RWPE2 (cell line): ENCODE measurements at regions not wholly inside any gene's neighbourhood (a gene's known extent, or its start where the extent isn't known, plus 50 kb on each side); places are given as distances from the start of the nearest gene placed in this dataset.

Experiments
- ATAC-seq: fragments of 200-7000 bp; cut with Tn5 transposase; 3 replicates; pipeline ENCODE4 v1.9.1; 2021; ENCODE audit warnings: low read depth
- DNase-seq: peaks from one replicate; pipeline ENCODE4 v3.0.0-alpha.2; 2020; ENCODE audit warnings: low spot score
- H3K27ac ChIP-seq: fragments of 450-650 bp; 2 replicates; pipeline ENCODE4 v1.5.1; 2017; ENCODE audit warnings: mild to moderate bottlenecking; ENCODE audit not compliant: poor library complexity, severe bottlenecking
- H3K27me3 ChIP-seq: fragments of 250-450 bp; sonication (Bioruptor Pico); 2 replicates; pipeline ENCODE4 v1.5.1; 2021; ENCODE audit warnings: mild to moderate bottlenecking, moderate library complexity; ENCODE audit not compliant: insufficient read depth, poor library complexity, severe bottlenecking
- H3K36me3 ChIP-seq: fragments of 250-450 bp; sonication (Bioruptor Pico); 2 replicates; pipeline ENCODE4 v1.5.1; 2020; ENCODE audit warnings: low read depth, mild to moderate bottlenecking, moderate library complexity
- H3K4me1 ChIP-seq: fragments of 250-450 bp; sonication (Bioruptor Pico); 2 replicates; pipeline ENCODE4 v1.5.1; 2021; ENCODE audit warnings: mild to moderate bottlenecking, moderate library complexity; ENCODE audit not compliant: insufficient read depth, poor library complexity, severe bottlenecking
- H3K4me3 ChIP-seq: fragments of 250-450 bp; sonication (Bioruptor Pico); 2 replicates; pipeline ENCODE4 v1.5.1; 2021; ENCODE audit warnings: mild to moderate bottlenecking, moderate library complexity; ENCODE audit not compliant: severe bottlenecking
- H3K9me3 ChIP-seq: fragments of 250-450 bp; sonication (Bioruptor Pico); 2 replicates; pipeline ENCODE4 v1.5.1; 2021; ENCODE audit warnings: mild to moderate bottlenecking, moderate library complexity; ENCODE audit not compliant: severe bottlenecking
- TF ChIP-seq, protein P1 (sequence below): fragments of 450-650 bp; IDR thresholded peaks from one replicate; pipeline ENCODE4 v1.5.1; 2017; ENCODE audit warnings: mild to moderate bottlenecking, moderate library complexity; ENCODE audit not compliant: poor library complexity, severe bottlenecking

DNA sequence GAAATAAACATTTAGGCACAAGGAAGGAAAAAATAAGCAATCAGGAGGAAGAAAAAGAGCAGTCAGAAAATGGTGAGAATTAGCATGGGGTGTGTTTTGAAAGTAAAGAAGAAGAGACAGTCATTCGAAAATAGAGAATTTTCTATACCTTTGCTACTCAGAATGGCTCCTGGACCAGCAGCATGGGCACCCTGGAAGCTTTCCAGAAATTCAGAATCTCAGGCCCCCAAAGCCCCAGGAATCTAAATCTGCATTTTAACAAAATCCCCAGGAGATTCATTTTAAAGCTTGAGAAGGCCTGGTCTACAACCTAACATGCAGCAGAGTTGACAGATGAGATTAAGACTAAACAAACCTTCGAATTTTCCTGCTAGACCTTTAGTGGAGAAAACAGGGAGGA, 131.2 kb upstream of the HDAC9 start:
- Histone ChIP-seq H3K4me1 (no peaks in the 10 kb centered on the region), H3K4me3 (no peak overlapping the region), H3K36me3 (no peaks in the 10 kb centered on the region), H3K27me3 (no peaks in the 10 kb centered on the region), H3K9me3 (no peaks in the 10 kb centered on the region), H3K27ac (no peak overlapping the region)
- TF ChIP-seq, protein P1, sequence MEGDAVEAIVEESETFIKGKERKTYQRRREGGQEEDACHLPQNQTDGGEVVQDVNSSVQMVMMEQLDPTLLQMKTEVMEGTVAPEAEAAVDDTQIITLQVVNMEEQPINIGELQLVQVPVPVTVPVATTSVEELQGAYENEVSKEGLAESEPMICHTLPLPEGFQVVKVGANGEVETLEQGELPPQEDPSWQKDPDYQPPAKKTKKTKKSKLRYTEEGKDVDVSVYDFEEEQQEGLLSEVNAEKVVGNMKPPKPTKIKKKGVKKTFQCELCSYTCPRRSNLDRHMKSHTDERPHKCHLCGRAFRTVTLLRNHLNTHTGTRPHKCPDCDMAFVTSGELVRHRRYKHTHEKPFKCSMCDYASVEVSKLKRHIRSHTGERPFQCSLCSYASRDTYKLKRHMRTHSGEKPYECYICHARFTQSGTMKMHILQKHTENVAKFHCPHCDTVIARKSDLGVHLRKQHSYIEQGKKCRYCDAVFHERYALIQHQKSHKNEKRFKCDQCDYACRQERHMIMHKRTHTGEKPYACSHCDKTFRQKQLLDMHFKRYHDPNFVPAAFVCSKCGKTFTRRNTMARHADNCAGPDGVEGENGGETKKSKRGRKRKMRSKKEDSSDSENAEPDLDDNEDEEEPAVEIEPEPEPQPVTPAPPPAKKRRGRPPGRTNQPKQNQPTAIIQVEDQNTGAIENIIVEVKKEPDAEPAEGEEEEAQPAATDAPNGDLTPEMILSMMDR = no peak
- DNase-seq (no peak), ATAC-seq (no peak)

DNA sequence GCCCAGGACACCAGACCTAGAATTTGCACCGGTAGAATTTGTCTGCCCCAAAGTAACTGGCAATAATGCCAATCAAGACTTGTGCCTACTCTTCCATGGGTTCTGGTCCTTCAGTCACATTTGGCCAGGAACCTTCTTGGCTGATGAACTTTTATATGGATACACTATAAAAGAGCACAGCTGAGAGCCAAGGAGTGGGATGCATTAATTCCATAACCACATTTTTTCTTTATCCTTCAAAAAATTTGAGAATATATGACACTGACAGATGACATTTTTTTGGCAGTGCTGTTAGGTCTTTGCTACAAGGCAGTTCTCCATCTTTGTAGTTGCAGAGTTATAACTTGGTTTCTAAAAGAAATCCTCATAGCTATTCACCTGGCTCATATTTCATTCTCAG, 129.2 kb upstream of the HDAC9 start:
- TF ChIP-seq, protein P1 = no peak
- Histone ChIP-seq H3K4me3 (no peak overlapping the region), H3K36me3 (no peaks in the 10 kb centered on the region), H3K4me1 (no peaks in the 10 kb centered on the region), H3K27me3 (no peaks in the 10 kb centered on the region), H3K27ac (no peak overlapping the region), H3K9me3 (no peaks in the 10 kb centered on the region)
- DNase-seq (no peak), ATAC-seq (no peak)

DNA sequence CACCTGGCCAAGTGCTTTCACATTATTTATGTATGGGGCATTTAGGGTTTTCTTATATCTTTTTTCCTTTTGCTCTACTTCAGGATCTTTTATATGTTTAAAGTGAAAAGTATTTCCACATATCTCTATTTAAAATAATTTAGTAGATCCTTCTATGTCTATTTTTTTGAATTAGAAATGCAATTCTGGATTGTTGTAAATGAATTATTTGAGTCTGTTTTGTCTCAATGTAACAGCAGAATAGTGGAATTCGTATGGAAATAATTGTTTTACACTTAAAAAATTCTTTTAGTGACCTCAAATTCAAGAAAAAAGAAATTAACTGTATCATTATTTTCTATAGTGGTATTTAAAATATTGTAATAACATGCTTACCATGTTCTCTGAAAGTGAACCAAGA, 126.5 kb upstream of the HDAC9 start:
- TF ChIP-seq, protein P1 = no peak
- H3K27ac ChIP-seq = no peak overlapping the region
- no peak for DNase-seq
- H3K4me1 ChIP-seq = no peaks in the 10 kb centered on the region
- ATAC-seq = no peak
- H3K36me3 ChIP-seq = no peaks in the 10 kb centered on the region
- no peaks in the 10 kb centered on the region for H3K9me3 ChIP-seq
- no peaks in the 10 kb centered on the region for H3K27me3 ChIP-seq
- no peak overlapping the region for H3K4me3 ChIP-seq

DNA sequence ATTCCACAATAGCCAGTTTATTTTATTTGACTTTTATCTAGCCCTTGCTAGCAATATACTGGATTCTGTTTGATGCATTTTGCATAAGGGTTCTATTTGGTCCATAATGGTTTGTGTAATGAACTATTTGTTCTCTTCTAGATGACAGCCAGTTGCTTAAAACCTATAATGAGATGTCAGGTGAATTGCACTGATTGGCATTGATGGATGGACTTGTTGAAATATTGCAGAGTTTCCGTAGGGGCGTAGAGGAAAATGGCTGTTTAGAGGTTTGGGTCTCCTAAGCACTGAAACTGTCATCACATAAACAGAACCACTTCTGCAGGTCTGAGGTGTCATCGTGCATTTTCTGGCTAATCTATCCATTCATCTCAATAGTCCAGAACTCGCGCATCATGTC, 124.9 kb upstream of the HDAC9 start:
- DNase-seq (no peak), ATAC-seq (no peak)
- TF ChIP-seq, protein P1 = no peak
- Histone ChIP-seq H3K36me3 (no peaks in the 10 kb centered on the region), H3K9me3 (no peaks in the 10 kb centered on the region), H3K4me3 (no peak overlapping the region), H3K27me3 (no peaks in the 10 kb centered on the region), H3K27ac (no peak overlapping the region), H3K4me1 (no peaks in the 10 kb centered on the region)

DNA sequence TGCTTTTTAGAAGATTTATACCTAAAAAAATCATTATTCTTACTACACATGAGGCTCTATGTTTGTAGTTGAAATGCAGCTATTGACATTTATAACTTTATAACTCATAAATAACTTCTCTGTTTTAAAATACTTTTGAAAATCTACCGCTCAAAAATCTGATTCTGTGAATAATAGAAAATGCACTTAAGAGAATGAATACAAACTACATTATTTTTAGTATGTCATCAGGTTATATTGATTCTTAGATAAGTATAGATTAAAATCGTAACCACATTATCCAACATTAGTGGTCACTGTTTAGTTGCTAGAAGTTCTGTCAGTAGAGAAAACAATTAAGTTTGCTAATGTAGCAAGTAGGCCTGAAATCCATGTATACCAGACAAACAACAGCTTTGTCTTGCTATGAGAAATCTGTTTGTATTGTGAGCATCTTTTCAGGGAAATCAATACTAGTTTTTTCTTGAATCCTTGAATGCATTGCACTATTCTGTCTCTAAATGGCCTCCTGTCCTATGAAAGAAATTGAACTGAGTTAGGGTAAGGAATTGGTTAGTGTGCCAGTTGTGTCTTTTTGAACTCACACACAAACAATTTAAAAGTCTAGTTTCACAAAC, 116.5 kb upstream of the HDAC9 start:
- Histone ChIP-seq H3K27ac (no peak overlapping the region), H3K36me3 (no peaks in the 10 kb centered on the region), H3K9me3 (no peaks in the 10 kb centered on the region), H3K27me3 (no peaks in the 10 kb centered on the region), H3K4me1 (no peaks in the 10 kb centered on the region), H3K4me3 (no peak overlapping the region)
- DNase-seq (no peak), ATAC-seq (no peak)
- TF ChIP-seq, protein P1 = no peak
